Left renal pelvis (tissue), 4 donors: ENCODE measurements at regions not wholly inside any gene's neighbourhood (a gene's known extent, or its start where the extent isn't known, plus 50 kb on each side); places are given as distances from the start of the nearest gene placed in this dataset.

Source experiments
- DNase-seq, 4 donors: peaks; one replicate each; pipeline ENCODE4 v3.0.0-alpha.2; 2013; ENCODE audit warnings: low read depth in 4 of 4, low spot score in 3 of 4

GRCh38 chr12:123100882-123101281 is 50.0 kb downstream of the PITPNM2 start:
- DNase-seq: no peak

GRCh38 chr12:123100450-123100849 is 50.4 kb downstream of the PITPNM2 start:
- no peak for DNase-seq

- no peak for DNase-seq
Observed at GRCh38 chr12:123099560-123100192, 51.2 kb downstream of the PITPNM2 start.

GRCh38 chr12:123098780-123099179 is 52.1 kb downstream of the PITPNM2 start:
- DNase-seq: no peak

GRCh38 chr12:123097561-123098084 is 53.3 kb downstream of the PITPNM2 start:
- peak in 1 of 4 donors; percentile 29 for DNase-seq

GRCh38 chr12:123096741-123097140 is 54.1 kb downstream of the PITPNM2 start:
- no peak for DNase-seq

GRCh38 chr12:123096182-123096581 is 54.7 kb downstream of the PITPNM2 start:
- DNase-seq: no peak

- DNase-seq: no peak
Observed at GRCh38 chr12:123095078-123095881, 55.6 kb downstream of the PITPNM2 start.

- peak in 1 of 4 donors; percentile 66 for DNase-seq
Observed at GRCh38 chr12:123094349-123095077, 56.4 kb downstream of the PITPNM2 start.

- DNase-seq: no peak
Observed at GRCh38 chr12:123092866-123093265, 58.0 kb downstream of the PITPNM2 start.

GRCh38 chr12:123091230-123092150 is 59.4 kb downstream of the PITPNM2 start:
- no peak for DNase-seq

GRCh38 chr12:123089631-123090353 is 61.1 kb downstream of the PITPNM2 start:
- DNase-seq: no peak

- no peak for DNase-seq
Observed at GRCh38 chr12:123089140-123089539, 61.8 kb downstream of the PITPNM2 start.

- no peak for DNase-seq
Observed at GRCh38 chr12:123085730-123086487, 65.0 kb downstream of the PITPNM2 start.

- DNase-seq: no peak
Observed at GRCh38 chr12:123085066-123085465, 65.8 kb downstream of the PITPNM2 start.

- DNase-seq: no peak
Observed at GRCh38 chr12:123083661-123084571, 67.0 kb downstream of the PITPNM2 start.

GRCh38 chr12:123080634-123081033 is 70.3 kb downstream of the PITPNM2 start:
- DNase-seq: no peak
